ENCODE measurements at regions not wholly inside any gene's neighbourhood (a gene's known extent, or its start where the extent isn't known, plus 50 kb on each side); places are given as distances from the start of the nearest gene placed in this dataset.

- TF ChIP-seq GATA3 (IDR thresholded peaks at IDR 0.05; ENCODE audit: low read depth, low read length) (no peak), GATA2 (IDR thresholded peaks at IDR 0.05; ENCODE audit: low read depth, low read length) (no peak)
These were observed 177.1 kb upstream of the MID1 start for GRCh38 chrX:10797466-10797865.

Data from SH-SY5Y (cell line).